ENCODE measurements at regions not wholly inside any gene's neighbourhood (a gene's known extent, or its start where the extent isn't known, plus 50 kb on each side); places are given as distances from the start of the nearest gene placed in this dataset.

DNA sequence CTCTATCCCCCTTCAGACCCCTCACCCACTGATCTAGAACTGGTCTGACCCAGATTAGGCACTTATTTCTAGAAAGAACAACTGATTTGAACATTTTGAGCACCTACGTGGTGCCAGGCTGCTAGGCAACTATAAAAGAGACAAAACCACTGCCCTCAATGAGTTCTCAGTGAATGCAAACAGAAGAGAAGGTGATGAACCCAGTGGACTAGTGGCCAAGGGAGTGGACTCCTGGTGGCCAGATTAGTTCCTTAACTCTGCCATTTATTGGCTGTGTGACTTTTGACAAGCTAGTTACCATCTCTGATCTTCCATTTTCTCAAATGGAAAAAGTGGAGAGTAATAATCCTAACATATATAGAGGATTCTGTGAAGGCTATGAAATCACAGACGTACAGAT, 259.1 kb upstream of the SALL1 start:
- no peak for TF ChIP-seq RXRB (CRISPR knock-in tag; IDR thresholded peaks at IDR 0.05; ENCODE audit: borderline replicate concordance)
- TF ChIP-seq ZNF3 (CRISPR knock-in tag; IDR thresholded peaks at IDR 0.05), result no peak
- no peak for TF ChIP-seq ZNF703 (CRISPR knock-in tag; IDR thresholded peaks at IDR 0.05; ENCODE audit: borderline replicate concordance)
- no peak for TF ChIP-seq MLLT10 (CRISPR knock-in tag; IDR thresholded peaks at IDR 0.05)
- no peak for TF ChIP-seq ERF (CRISPR knock-in tag; IDR thresholded peaks at IDR 0.05)
- TF ChIP-seq GPN1 (CRISPR knock-in tag; IDR thresholded peaks at IDR 0.05; ENCODE audit: borderline replicate concordance), result no peak
- no peak for TF ChIP-seq ZNF382 (CRISPR knock-in tag; IDR thresholded peaks at IDR 0.05; ENCODE audit: borderline replicate concordance)
- peak; percentile 33; the same call in 1 of the 2 replicates for TF ChIP-seq ZNF768 (CRISPR knock-in tag; IDR thresholded peaks at IDR 0.05)
- in situ Hi-C loops (cut with HindIII; ENCODE audit: extremely low pct_ligation_motif_present, low pct_unique_long_range_greater_than_20kb) (no loop called here), intact Hi-C loops (cut with micrococcal nuclease; ENCODE audit: unreplicated experiment) (no loop called here)
- H3K4me3 ChIP-seq (replicated peaks in 1 of 3; ENCODE audit: insufficient read depth in 1 of 3, low read depth in 2 of 3, low read length in 3 of 3), result no peak overlapping the region
- H3K36me3 ChIP-seq (replicated peaks in 1 of 2; ENCODE audit: control insufficient read depth in 1 of 2, insufficient read depth in 2 of 2, low read length in 2 of 2), result no peaks in the 10 kb centered on the region
- POLR2A ChIA-PET, result no interaction called here
- no peaks in the 10 kb centered on the region for H3K79me2 ChIP-seq (ENCODE audit: insufficient read depth, low read length)
- FAIRE-seq, result no peak
- no peaks in the 10 kb centered on the region for H4K20me1 ChIP-seq (ENCODE audit: insufficient read depth, low read length)
- CTCF ChIA-PET (ENCODE audit: low intra/inter-chr PET ratio, low total read pairs), result no interaction called here
- peaks cover 11% of the 10 kb centered on the region for H3K4me1 ChIP-seq (ENCODE audit: insufficient read depth, low read length)
- no peak overlapping the region for H2AFZ ChIP-seq (ENCODE audit: low read length)
- no peaks in the 10 kb centered on the region for H3K9me3 ChIP-seq (ENCODE audit: low read length)
- H3K27me3 ChIP-seq (ENCODE audit: control insufficient read depth in 1 of 2, insufficient read depth in 2 of 2, low read length in 2 of 2), result no peaks in the 10 kb centered on the region
- 47% methylated on average over 2 of the region's 2 CpGs for WGBS (ENCODE audit: low lambda C conversion rate)
- H3K9ac ChIP-seq (ENCODE audit: insufficient read depth, low read depth, low read length), result no peak overlapping the region
- no peak for DNase-seq (ENCODE audit: low spot score)
- no peak overlapping the region for H3K4me2 ChIP-seq (ENCODE audit: low read depth, low read length)
- ATAC-seq, result no peak
- no peak overlapping the region for H3K27ac ChIP-seq (ENCODE audit: extremely low read length, insufficient read depth, low read length)
- no TSS peak for BruUV-seq (replicated peaks)

DNA sequence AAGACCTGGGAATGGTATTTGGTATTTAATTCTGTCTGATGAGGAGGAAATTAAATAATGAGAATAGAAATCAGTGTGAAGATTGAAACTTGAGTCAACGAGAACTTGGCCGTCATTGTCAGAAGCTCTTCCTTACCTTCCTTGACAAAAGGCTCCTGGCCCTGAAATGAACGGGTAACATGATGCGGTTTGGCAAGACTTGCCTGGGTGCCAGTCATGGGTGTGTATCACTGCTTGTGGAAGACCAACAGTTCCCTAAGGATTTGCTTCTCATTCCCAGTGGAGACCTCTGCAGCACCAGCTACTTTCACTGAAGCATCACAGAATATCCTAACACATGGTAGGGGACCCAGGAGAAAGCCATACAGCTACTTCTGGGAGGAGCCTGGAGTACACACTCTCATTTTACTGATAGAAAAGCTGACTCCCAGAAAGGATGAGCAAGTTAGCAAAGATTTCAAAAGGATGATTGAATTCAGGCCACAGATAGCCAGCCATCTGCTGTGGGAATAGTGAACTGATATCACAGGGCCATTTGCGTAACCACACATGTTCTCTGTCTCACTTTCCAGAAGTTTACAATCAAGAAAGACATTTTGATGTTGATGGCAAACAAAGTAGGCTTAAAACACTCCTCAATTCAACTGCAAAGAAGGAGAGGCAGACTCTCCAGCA, 258.1 kb upstream of the SALL1 start:
- no peak overlapping the region for H3K9ac ChIP-seq (ENCODE audit: insufficient read depth, low read depth, low read length)
- CTCF ChIA-PET (ENCODE audit: low intra/inter-chr PET ratio, low total read pairs), result no interaction called here
- H3K9me3 ChIP-seq (ENCODE audit: low read length), result no peaks in the 10 kb centered on the region
- H3K27ac ChIP-seq (ENCODE audit: extremely low read length, insufficient read depth, low read length), result no peak overlapping the region
- intact Hi-C loops (cut with micrococcal nuclease; ENCODE audit: unreplicated experiment) (no loop called here), in situ Hi-C loops (cut with HindIII; ENCODE audit: extremely low pct_ligation_motif_present, low pct_unique_long_range_greater_than_20kb) (no loop called here)
- 75% methylated on average over 5 of the region's 5 CpGs for WGBS (ENCODE audit: low lambda C conversion rate)
- H3K4me2 ChIP-seq (ENCODE audit: low read depth, low read length), result no peak overlapping the region
- H3K36me3 ChIP-seq (replicated peaks in 1 of 2; ENCODE audit: control insufficient read depth in 1 of 2, insufficient read depth in 2 of 2, low read length in 2 of 2), result no peaks in the 10 kb centered on the region
- ATAC-seq, result no peak
- peaks cover 14% of the 10 kb centered on the region for H3K4me1 ChIP-seq (ENCODE audit: insufficient read depth, low read length)
- FAIRE-seq, result no peak
- POLR2A ChIA-PET, result no interaction called here
- H3K4me3 ChIP-seq (replicated peaks in 1 of 3; ENCODE audit: insufficient read depth in 1 of 3, low read depth in 2 of 3, low read length in 3 of 3), result no peak overlapping the region
- H2AFZ ChIP-seq (ENCODE audit: low read length), result no peak overlapping the region
- H4K20me1 ChIP-seq (ENCODE audit: insufficient read depth, low read length), result no peaks in the 10 kb centered on the region
- DNase-seq (ENCODE audit: low spot score), result no peak
- BruUV-seq (replicated peaks), result no TSS peak
- H3K27me3 ChIP-seq (ENCODE audit: control insufficient read depth in 1 of 2, insufficient read depth in 2 of 2, low read length in 2 of 2), result no peaks in the 10 kb centered on the region
- H3K79me2 ChIP-seq (ENCODE audit: insufficient read depth, low read length), result no peaks in the 10 kb centered on the region
- TF ChIP-seq, protein P1, sequence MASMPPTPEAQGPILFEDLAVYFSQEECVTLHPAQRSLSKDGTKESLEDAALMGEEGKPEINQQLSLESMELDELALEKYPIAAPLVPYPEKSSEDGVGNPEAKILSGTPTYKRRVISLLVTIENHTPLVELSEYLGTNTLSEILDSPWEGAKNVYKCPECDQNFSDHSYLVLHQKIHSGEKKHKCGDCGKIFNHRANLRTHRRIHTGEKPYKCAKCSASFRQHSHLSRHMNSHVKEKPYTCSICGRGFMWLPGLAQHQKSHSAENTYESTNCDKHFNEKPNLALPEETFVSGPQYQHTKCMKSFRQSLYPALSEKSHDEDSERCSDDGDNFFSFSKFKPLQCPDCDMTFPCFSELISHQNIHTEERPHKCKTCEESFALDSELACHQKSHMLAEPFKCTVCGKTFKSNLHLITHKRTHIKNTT (CRISPR knock-in tag; IDR thresholded peaks at IDR 0.05), result no peak
- TF ChIP-seq KLF11 (CRISPR knock-in tag; IDR thresholded peaks at IDR 0.05) (no peak), CENPT (CRISPR knock-in tag; IDR thresholded peaks at IDR 0.05; ENCODE audit: low read depth) (no peak), RAD21 (CRISPR knock-in tag; IDR thresholded peaks at IDR 0.05) (no peak), MTA3 (CRISPR knock-in tag; IDR thresholded peaks at IDR 0.05) (no peak), SAFB2 (CRISPR knock-in tag; IDR thresholded peaks at IDR 0.05; ENCODE audit: borderline replicate concordance, low read depth) (no peak)
- TF ChIP-seq, protein P2, sequence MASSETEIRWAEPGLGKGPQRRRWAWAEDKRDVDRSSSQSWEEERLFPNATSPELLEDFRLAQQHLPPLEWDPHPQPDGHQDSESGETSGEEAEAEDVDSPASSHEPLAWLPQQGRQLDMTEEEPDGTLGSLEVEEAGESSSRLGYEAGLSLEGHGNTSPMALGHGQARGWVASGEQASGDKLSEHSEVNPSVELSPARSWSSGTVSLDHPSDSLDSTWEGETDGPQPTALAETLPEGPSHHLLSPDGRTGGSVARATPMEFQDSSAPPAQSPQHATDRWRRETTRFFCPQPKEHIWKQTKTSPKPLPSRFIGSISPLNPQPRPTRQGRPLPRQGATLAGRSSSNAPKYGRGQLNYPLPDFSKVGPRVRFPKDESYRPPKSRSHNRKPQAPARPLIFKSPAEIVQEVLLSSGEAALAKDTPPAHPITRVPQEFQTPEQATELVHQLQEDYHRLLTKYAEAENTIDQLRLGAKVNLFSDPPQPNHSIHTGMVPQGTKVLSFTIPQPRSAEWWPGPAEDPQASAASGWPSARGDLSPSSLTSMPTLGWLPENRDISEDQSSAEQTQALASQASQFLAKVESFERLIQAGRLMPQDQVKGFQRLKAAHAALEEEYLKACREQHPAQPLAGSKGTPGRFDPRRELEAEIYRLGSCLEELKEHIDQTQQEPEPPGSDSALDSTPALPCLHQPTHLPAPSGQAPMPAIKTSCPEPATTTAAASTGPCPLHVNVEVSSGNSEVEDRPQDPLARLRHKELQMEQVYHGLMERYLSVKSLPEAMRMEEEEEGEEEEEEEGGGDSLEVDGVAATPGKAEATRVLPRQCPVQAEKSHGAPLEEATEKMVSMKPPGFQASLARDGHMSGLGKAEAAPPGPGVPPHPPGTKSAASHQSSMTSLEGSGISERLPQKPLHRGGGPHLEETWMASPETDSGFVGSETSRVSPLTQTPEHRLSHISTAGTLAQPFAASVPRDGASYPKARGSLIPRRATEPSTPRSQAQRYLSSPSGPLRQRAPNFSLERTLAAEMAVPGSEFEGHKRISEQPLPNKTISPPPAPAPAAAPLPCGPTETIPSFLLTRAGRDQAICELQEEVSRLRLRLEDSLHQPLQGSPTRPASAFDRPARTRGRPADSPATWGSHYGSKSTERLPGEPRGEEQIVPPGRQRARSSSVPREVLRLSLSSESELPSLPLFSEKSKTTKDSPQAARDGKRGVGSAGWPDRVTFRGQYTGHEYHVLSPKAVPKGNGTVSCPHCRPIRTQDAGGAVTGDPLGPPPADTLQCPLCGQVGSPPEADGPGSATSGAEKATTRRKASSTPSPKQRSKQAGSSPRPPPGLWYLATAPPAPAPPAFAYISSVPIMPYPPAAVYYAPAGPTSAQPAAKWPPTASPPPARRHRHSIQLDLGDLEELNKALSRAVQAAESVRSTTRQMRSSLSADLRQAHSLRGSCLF (CRISPR knock-in tag; IDR thresholded peaks at IDR 0.05; ENCODE audit: borderline replicate concordance), result no peak
